Heart left ventricle (tissue), 16 donors: ENCODE measurements at regions not wholly inside any gene's neighbourhood (a gene's known extent, or its start where the extent isn't known, plus 50 kb on each side); places are given as distances from the start of the nearest gene placed in this dataset.

Experiments
- ATAC-seq, 4 donors: fragments of 200-7000 bp; cut with Tn5 transposase; one replicate each; pipeline ENCODE4 v1.9.1; 2020 to 2022; ENCODE audit warnings: moderate library complexity in 4 of 4, mild to moderate bottlenecking in 3 of 4, moderate number of reproducible peaks in 1 of 4
- DNase-seq, 5 donors: peaks; one replicate each; pipeline ENCODE4 v3.0.0-alpha.2; 2020
- H3K27ac ChIP-seq, 12 donors: fragments of 200-600 bp; sonication (generic) in 4 of 12; one replicate each; pipeline versions ENCODE4 v1.5.0 to v1.8.0; 2016 to 2022; ENCODE audit warnings: mild to moderate bottlenecking in 2 of 12
- H3K27me3 ChIP-seq, 9 donors: fragments of 200-600 bp; sonication (generic) in 2 of 9; one replicate each; pipeline versions ENCODE4 v1.5.1 to v1.8.0; 2016 to 2022; ENCODE audit warnings: mild to moderate bottlenecking in 3 of 9
- H3K36me3 ChIP-seq, 9 donors: fragments of 200-600 bp; sonication (generic) in 2 of 9; one replicate each; pipeline versions ENCODE4 v1.5.0 to v1.8.0; 2018 to 2022; ENCODE audit warnings: mild to moderate bottlenecking in 2 of 9
- H3K4me1 ChIP-seq, 12 donors: fragments of 200-600 bp; sonication (generic) in 4 of 12; one replicate each; pipeline versions ENCODE4 v1.5.0 to v1.8.0; 2016 to 2022; ENCODE audit warnings: mild to moderate bottlenecking in 3 of 12
- H3K4me3 ChIP-seq, 12 donors: fragments of 200-600 bp; sonication (generic) in 4 of 12; one replicate each; pipeline versions ENCODE4 v1.5.0 to v1.8.0; 2017 to 2022; ENCODE audit warnings: mild to moderate bottlenecking in 9 of 12, moderate library complexity in 4 of 12
- H3K9me3 ChIP-seq, 12 donors: fragments of 200-600 bp; sonication (generic) in 4 of 12; one replicate each; pipeline versions ENCODE4 v1.5.0 to v1.8.0; 2016 to 2022; ENCODE audit warnings: mild to moderate bottlenecking in 1 of 12
- CTCF ChIP-seq, 12 donors: fragments of 200-600 bp; sonication (generic) in 4 of 12; IDR thresholded peaks; one replicate each; pipeline versions ENCODE4 v1.5.0 to v1.8.0; 2018 to 2022; ENCODE audit warnings: antibody characterized with exemption in 12 of 12, mild to moderate bottlenecking in 5 of 12
- POLR2A ChIP-seq, 2 donors: fragments of 450-650 bp; IDR thresholded peaks; one replicate each; pipeline ENCODE4 v1.6.1; 2017; ENCODE audit warnings: antibody characterized with exemption in 2 of 2, mild to moderate bottlenecking in 2 of 2, moderate library complexity in 2 of 2
- whole genome bisulfite sequencing, 4 donors: extraction: QIAGEN DNeasy Blood & Tissue Kit in 2 of 4; methylation state at CpG; one replicate each; pipeline versions ENCODE4 v1.1.5 to v1.1.7; 2013 to 2018; 5-methylcytosine and 5-hydroxymethylcytosine counted together
- intact Hi-C, 10 donors: fragments of 100-400 bp; cut with DNase I; formaldehyde crosslinking; loops; one replicate each; pipeline versions ENCODE4 v1.11.1 to v1.14.2; 2022
- donor health status: ischemic (EF 13 %, LVEDD 7.1; RV severe dilation, severe dysfunction).
- donor health status: healthy with polysubstance abuse.
- donor health status: DM: no; HTN: yes; CAD: no.
- donor health status: DM: no; HTN: no; CAD: no.
- donor health status: ischemic (EF 25% LVEDD 6.9; RV normal size, moderate dysfunction).
- donor health status: ischemic (EF 25% LVEDD 5.7; RV mildly dilated, moderate dysfunction).
- donor health status: healthy.
- donor health status: DM: yes; HTN: yes; CAD: no.
- donor health status: ischemic (EF 35%, LVEDD 5.7; RV mildly dilated, moderate dysfunction).
- donor health status: nonischemic (EF 11% LVEDD 7.7; RV severe dilation, severe dysfunction).
- donor health status: DM: yes; HTN: yes; CAD: no.
- donor health status: PGD.
- donor health status: ischemic (EF 29% LVEDD 5.4; RV normal size, mild dysfunction).
- donor health status: nonischemic (EF 23%, LVEDD 6.1; RV moderate dilation, normal function).

DNA sequence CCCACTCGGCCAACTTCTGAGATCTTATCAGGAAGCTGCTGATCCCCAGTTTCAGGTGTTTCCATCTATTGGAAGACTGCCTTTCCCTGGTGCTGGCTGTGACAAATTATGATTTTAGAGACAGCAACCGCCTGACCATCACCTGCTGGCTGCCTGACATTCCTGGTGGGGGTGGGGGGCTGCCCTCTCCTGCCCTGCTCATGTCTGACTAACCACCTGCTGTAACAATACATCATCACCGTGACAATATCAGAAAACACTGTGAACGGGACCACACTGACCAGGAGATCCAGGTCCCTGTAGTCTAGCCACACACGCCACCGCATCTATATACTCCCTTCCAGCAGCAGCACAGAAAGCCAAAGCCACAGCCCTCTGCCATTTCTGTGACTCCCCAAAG, 537.5 kb downstream of the QKI start:
- Histone ChIP-seq H3K27ac (no peak overlapping the region), H3K4me1 (peaks cover 0 to 19% (median 9%) of the 10 kb centered on the region in 12 donors), H3K9me3 (no peaks in the 10 kb centered on the region), H3K27me3 (no peaks in the 10 kb centered on the region), H3K4me3 (no peak overlapping the region), H3K36me3 (no peaks in the 10 kb centered on the region)
- intact Hi-C loops, result loop anchor here in 8 of 10 donors (5.0 to 10.0 kb wide), 9 partner anchors 187 to 1095 kb away; no protein-coding TSS in a partner anchor
- DNase-seq (no peak), ATAC-seq (no peak)
- 91 to 96% (median 93%) methylated on average over 6 of the region's 6 CpGs for WGBS, 4 donors
- TF ChIP-seq POLR2A (IDR thresholded peaks at IDR 0.05) (no peak), CTCF (IDR thresholded peaks at IDR 0.05) (no peak)

- 96 to 97% (median 97%) methylated on average over 5 of the region's 5 CpGs for WGBS, 4 donors
- Histone ChIP-seq H3K4me1 (peaks cover 0 to 17% (median 5%) of the 10 kb centered on the region in 12 donors), H3K36me3 (no peaks in the 10 kb centered on the region), H3K27ac (no peak overlapping the region), H3K4me3 (no peak overlapping the region), H3K27me3 (no peaks in the 10 kb centered on the region), H3K9me3 (no peaks in the 10 kb centered on the region)
- no peak for DNase-seq
- intact Hi-C loops, result loop anchor here in 8 of 10 donors (5.0 to 10.0 kb wide), 9 partner anchors 187 to 1094 kb away; no protein-coding TSS in a partner anchor
- no peak for ATAC-seq
- no peak for TF ChIP-seq POLR2A (IDR thresholded peaks at IDR 0.05)
These were observed 536.8 kb downstream of the QKI start for GRCh38 chr6:163951326-163951725.

DNA sequence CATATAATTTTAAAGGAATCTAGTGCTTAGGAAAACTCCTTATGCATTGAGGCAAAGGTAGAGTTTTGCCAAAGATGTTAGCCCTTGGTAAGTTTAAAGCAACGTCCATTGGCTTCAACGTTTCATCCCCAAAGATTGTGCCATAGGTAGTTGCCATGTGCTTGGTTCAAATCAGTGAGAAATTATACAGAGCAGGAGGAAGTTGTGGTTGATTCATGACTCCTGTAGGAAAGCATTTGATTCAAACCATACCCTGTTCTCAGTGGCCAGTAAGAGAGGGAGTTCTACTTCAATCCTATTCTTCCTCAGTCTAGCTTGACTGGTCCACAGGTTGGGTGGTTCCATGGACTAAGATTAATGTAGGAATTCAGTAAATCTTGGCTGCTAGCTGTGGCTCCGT, 535.6 kb downstream of the QKI start:
- H3K4me1 ChIP-seq, result peaks cover 0 to 8% (median under 1%) of the 10 kb centered on the region in 12 donors
- intact Hi-C loops, result loop anchor here in 8 of 10 donors (5.0 to 10.0 kb wide), 9 partner anchors 185 to 1093 kb away; no protein-coding TSS in a partner anchor

DNA sequence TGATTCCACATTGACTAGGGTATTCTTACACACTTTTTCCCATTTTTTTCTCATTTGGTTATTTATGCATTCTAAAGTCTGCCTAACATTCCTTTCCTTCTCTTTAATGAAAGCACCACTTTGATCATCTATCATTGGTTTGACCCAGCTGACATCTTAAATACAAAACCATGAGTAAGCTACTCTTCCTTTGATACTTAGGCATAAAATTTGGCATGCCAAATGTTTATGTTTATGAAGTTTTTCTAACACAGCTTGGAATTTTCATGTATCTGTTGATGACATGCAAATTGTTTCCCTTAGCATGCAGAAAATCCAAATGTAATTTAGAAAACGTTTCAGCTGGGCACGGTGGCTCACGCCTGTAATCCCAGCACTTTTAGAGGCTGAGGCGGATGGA, 534.9 kb downstream of the QKI start:
- H3K27me3 ChIP-seq, result no peaks in the 10 kb centered on the region
- no peak for ATAC-seq
- no peaks in the 10 kb centered on the region for H3K36me3 ChIP-seq
- H3K4me3 ChIP-seq, result no peak overlapping the region
- no peak overlapping the region for H3K27ac ChIP-seq
- peaks cover 0 to 12% (median 6%) of the 10 kb centered on the region in 12 donors for H3K4me1 ChIP-seq
- WGBS, 4 donors, result 92 to 97% (median 94%) methylated on average over 4 of the region's 4 CpGs
- TF ChIP-seq POLR2A (IDR thresholded peaks at IDR 0.05) (no peak), CTCF (IDR thresholded peaks at IDR 0.05) (no peak)
- H3K9me3 ChIP-seq, result no peaks in the 10 kb centered on the region
- intact Hi-C loops, result loop anchor here in 2 of 10 donors (5.0 to 10.0 kb wide), 2 partner anchors 235 to 372 kb away; no protein-coding TSS in a partner anchor
- no peak for DNase-seq

More for the DNA sequence above, 535.6 kb downstream of the QKI start:
- Histone ChIP-seq H3K27ac (no peak overlapping the region), H3K9me3 (no peaks in the 10 kb centered on the region), H3K4me3 (no peak overlapping the region), H3K36me3 (no peaks in the 10 kb centered on the region), H3K27me3 (no peaks in the 10 kb centered on the region)
- no peak for TF ChIP-seq POLR2A (IDR thresholded peaks at IDR 0.05)
- 88 to 92% (median 89%) methylated on average over 3 of the region's 3 CpGs for WGBS, 4 donors
- DNase-seq (no peak), ATAC-seq (no peak)

GRCh38 chr6:163948250-163948649, 533.7 kb downstream of the QKI start:
- 82 to 97% (median 84%) methylated on average over 5 of the region's 5 CpGs for WGBS, 4 donors
- no peak for DNase-seq
- no peak for TF ChIP-seq CTCF (IDR thresholded peaks at IDR 0.05)
- H3K9me3 ChIP-seq, result no peaks in the 10 kb centered on the region
- H3K4me1 ChIP-seq, result peaks cover 3 to 18% (median 17%) of the 10 kb centered on the region in 12 donors
- H3K36me3 ChIP-seq, result no peaks in the 10 kb centered on the region
- H3K27ac ChIP-seq, result no peak overlapping the region
- no peak for ATAC-seq
- H3K4me3 ChIP-seq, result no peak overlapping the region
- intact Hi-C loops, result loop anchor here in 2 of 10 donors (5.0 to 10.0 kb wide), 2 partner anchors 233 to 371 kb away; no protein-coding TSS in a partner anchor
- no peaks in the 10 kb centered on the region for H3K27me3 ChIP-seq
